GM10266 (cell line): ENCODE measurements at regions not wholly inside any gene's neighbourhood (a gene's known extent, or its start where the extent isn't known, plus 50 kb on each side); places are given as distances from the start of the nearest gene placed in this dataset.

ENCODE experiments used
- DNase-seq: peaks from one replicate; pipeline ENCODE4 v3.0.0; 2012; ENCODE audit errors: extremely low spot score
- CTCF ChIP-seq: IDR thresholded peaks from 2 replicates; pipeline ENCODE4 v1.5.1; 2012; ENCODE audit warnings: mild to moderate bottlenecking, low read depth; ENCODE audit not compliant: control insufficient read depth, insufficient read depth; ENCODE audit errors: missing control alignments

GRCh38 chr11:122033631-122034030 is 82.4 kb downstream of the BLID start:
- TF ChIP-seq CTCF, result no peak
- DNase-seq, result no peak

GRCh38 chr11:122033193-122033592 is 82.8 kb downstream of the BLID start:
- no peak for DNase-seq
- TF ChIP-seq CTCF, result no peak

- DNase-seq, result no peak
- no peak for TF ChIP-seq CTCF
These were observed 83.7 kb downstream of the BLID start for GRCh38 chr11:122032317-122032716.

GRCh38 chr11:122031813-122032212 is 84.2 kb downstream of the BLID start:
- TF ChIP-seq CTCF, result no peak
- no peak for DNase-seq

GRCh38 chr11:122030286-122030685 is 85.7 kb downstream of the BLID start:
- DNase-seq, result no peak
- no peak for TF ChIP-seq CTCF

GRCh38 chr11:122028545-122028944 is 87.5 kb downstream of the BLID start:
- no peak for TF ChIP-seq CTCF
- no peak for DNase-seq

GRCh38 chr11:122028036-122028435 is 88.0 kb downstream of the BLID start:
- TF ChIP-seq CTCF, result no peak
- no peak for DNase-seq
